Gastroesophageal sphincter (tissue), 3 donors: ENCODE measurements at regions not wholly inside any gene's neighbourhood (a gene's known extent, or its start where the extent isn't known, plus 50 kb on each side); places are given as distances from the start of the nearest gene placed in this dataset.

Source experiments
- CTCF ChIP-seq, 4 experiments: fragments of 200-600 bp in 2 of 4; fragments of 450-650 bp in 2 of 4; sonication (generic) in 1 of 4; IDR thresholded peaks; one replicate each; pipeline ENCODE4 v1.5.1; 2017 to 2019; ENCODE audit warnings: antibody characterized with exemption in 4 of 4, mild to moderate bottlenecking in 2 of 4, moderate library complexity in 2 of 4
- POLR2AphosphoS5 ChIP-seq: sonication (generic); formaldehyde crosslinking; IDR thresholded peaks from one replicate; pipeline ENCODE4 v1.6.1; 2017; ENCODE audit warnings: antibody characterized with exemption

- TF ChIP-seq CTCF (IDR thresholded peaks at IDR 0.05) (no peak), POLR2AphosphoS5 (no peak)
These were observed 567.1 kb downstream of the KCNJ2 start for GRCh38 chr17:70736375-70736957.
